ENCODE measurements at regions not wholly inside any gene's neighbourhood (a gene's known extent, or its start where the extent isn't known, plus 50 kb on each side); places are given as distances from the start of the nearest gene placed in this dataset.

DNA sequence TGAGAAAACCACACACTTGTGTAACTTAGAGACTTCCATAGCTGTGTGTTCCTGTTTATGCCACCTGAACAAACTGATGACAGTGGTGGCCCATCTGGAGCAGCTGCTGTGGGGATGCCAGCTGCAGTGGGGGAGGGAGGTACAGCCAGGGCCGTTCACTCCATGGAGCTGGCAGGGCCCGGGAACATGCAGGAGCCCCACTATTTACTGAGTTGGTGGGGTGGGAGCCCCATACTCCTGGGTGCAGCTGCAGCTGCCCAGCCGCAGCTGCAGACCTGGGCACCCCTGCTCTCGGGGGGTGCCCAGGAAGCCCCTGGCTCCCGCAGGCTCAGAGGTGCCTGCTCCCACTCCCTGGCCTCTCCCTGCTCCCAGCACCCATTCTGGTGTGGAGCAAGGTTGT, 398.6 kb upstream of the RASGEF1B start:
- Histone ChIP-seq H3K14ac (ENCODE audit: insufficient read length) (no peak overlapping the region), H3K23ac (ENCODE audit: insufficient read length) (no peak overlapping the region), H3K18ac (ENCODE audit: extremely low read depth, low read length) (no peak overlapping the region), H2AK5ac (ENCODE audit: low read depth, low read length) (no peak overlapping the region), H2BK15ac (ENCODE audit: low read length) (no peak overlapping the region), H2BK5ac (ENCODE audit: low read depth, low read length) (no peak overlapping the region), H4K91ac (replicated peaks; ENCODE audit: insufficient read length, low read length) (no peak overlapping the region), H3K79me2 (ENCODE audit: control insufficient read depth in 1 of 2, insufficient read depth in 2 of 2, low read length in 2 of 2) (no peaks in the 10 kb centered on the region), H3K27ac (ENCODE audit: low read depth, low read length) (no peak overlapping the region), H3K4me1 (replicated peaks in 1 of 4; ENCODE audit: control insufficient read depth in 3 of 4, insufficient read depth in 4 of 4, low read length in 3 of 4) (peaks cover 0 to 3% (median under 1%) of the 10 kb centered on the region in 4 experiments; a peak in 2 of 7 replicates), H3K79me1 (ENCODE audit: low read depth, low read length) (no peaks in the 10 kb centered on the region), H3K4me2 (ENCODE audit: insufficient read depth in 1 of 2, low read depth in 2 of 2, low read length in 2 of 2) (no peak overlapping the region), H2AFZ (ENCODE audit: low read length) (no peak overlapping the region), H3K9me3 (ENCODE audit: insufficient read depth in 2 of 2, low read depth in 1 of 2, low read length in 1 of 2) (no peaks in the 10 kb centered on the region), H3K56ac (replicated peaks; ENCODE audit: insufficient read length, low read depth, low read length) (no peak overlapping the region), H3K27me3 (replicated peaks in 1 of 4; ENCODE audit: control insufficient read depth in 3 of 4, extremely low read depth in 1 of 4, insufficient read depth in 3 of 4, low read length in 3 of 4) (no peaks in the 10 kb centered on the region), H3K9ac (replicated peaks in 1 of 4; ENCODE audit: extremely low read depth in 1 of 4, low read depth in 3 of 4, low read length in 3 of 4) (no peak overlapping the region), H3K23me2 (ENCODE audit: low read depth, low read length) (no peaks in the 10 kb centered on the region), H3K4me3 (ENCODE audit: extremely low read depth in 1 of 4, insufficient read depth in 2 of 4, low read depth in 3 of 4, low read length in 4 of 4) (no peak overlapping the region), H2BK120ac (replicated peaks; ENCODE audit: low read depth, low read length) (no peak overlapping the region), H2BK12ac (ENCODE audit: low read depth, low read length) (no peak overlapping the region), H3K4ac (replicated peaks; ENCODE audit: insufficient read length, low read depth, low read length) (no peak overlapping the region), H2BK20ac (ENCODE audit: low read length) (no peak overlapping the region), H4K20me1 (replicated peaks in 1 of 2; ENCODE audit: control insufficient read depth in 1 of 2, insufficient read depth in 2 of 2, low read length in 2 of 2) (no peaks in the 10 kb centered on the region), H3K36me3 (ENCODE audit: control insufficient read depth in 2 of 4, insufficient read depth in 4 of 4, low read length in 3 of 4) (no peaks in the 10 kb centered on the region), H4K8ac (ENCODE audit: extremely low read depth, insufficient read depth, low read length) (no peak overlapping the region), H4K5ac (ENCODE audit: insufficient read length, low read depth, low read length) (no peak overlapping the region)
- FAIRE-seq (no peak), DNase-seq (ENCODE audit: low read depth in 1 of 2, low spot score in 2 of 2) (no peak)
- POLR2A ChIA-PET (ENCODE audit: partially characterized antibody): no interaction called here
- 96% methylated on average over 5 of the region's 5 CpGs; no CpG with 5 or more reads in 1 of the 2 experiments for WGBS, 2 experiments (ENCODE audit: extremely low coverage in 1 of 2, insufficient coverage in 1 of 2, insufficient read length in 1 of 2, insufficient replicate concordance in 2 of 2, low coverage in 1 of 2, low lambda C conversion rate in 2 of 2, missing lambda C conversion rate in 1 of 2)
- CTCF ChIA-PET (ENCODE audit: partially characterized antibody): interaction anchor here (1.1 to 1.7 kb wide), 4 partner anchors 11 to 464 kb away, joined by 3 to 5 read pairs (median 4); no protein-coding TSS in a partner anchor
- TF ChIP-seq, protein P1, sequence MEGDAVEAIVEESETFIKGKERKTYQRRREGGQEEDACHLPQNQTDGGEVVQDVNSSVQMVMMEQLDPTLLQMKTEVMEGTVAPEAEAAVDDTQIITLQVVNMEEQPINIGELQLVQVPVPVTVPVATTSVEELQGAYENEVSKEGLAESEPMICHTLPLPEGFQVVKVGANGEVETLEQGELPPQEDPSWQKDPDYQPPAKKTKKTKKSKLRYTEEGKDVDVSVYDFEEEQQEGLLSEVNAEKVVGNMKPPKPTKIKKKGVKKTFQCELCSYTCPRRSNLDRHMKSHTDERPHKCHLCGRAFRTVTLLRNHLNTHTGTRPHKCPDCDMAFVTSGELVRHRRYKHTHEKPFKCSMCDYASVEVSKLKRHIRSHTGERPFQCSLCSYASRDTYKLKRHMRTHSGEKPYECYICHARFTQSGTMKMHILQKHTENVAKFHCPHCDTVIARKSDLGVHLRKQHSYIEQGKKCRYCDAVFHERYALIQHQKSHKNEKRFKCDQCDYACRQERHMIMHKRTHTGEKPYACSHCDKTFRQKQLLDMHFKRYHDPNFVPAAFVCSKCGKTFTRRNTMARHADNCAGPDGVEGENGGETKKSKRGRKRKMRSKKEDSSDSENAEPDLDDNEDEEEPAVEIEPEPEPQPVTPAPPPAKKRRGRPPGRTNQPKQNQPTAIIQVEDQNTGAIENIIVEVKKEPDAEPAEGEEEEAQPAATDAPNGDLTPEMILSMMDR (IDR thresholded peaks at IDR 0.05; ENCODE audit: control extremely low read depth in 1 of 3, insufficient read depth in 1 of 3, low read depth in 1 of 3, low read length in 3 of 3): no peak
- no peak for TF ChIP-seq KDM5A (IDR thresholded peaks at IDR 0.05; ENCODE audit: low read length)
- TF ChIP-seq, protein P2, sequence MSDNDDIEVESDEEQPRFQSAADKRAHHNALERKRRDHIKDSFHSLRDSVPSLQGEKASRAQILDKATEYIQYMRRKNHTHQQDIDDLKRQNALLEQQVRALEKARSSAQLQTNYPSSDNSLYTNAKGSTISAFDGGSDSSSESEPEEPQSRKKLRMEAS (IDR thresholded peaks at IDR 0.05): no peak
- no peak for TF ChIP-seq EGR1 (IDR thresholded peaks at IDR 0.05; ENCODE audit: borderline replicate concordance, low read depth, low read length)
- TF ChIP-seq CBX5 (IDR thresholded peaks at IDR 0.05; ENCODE audit: low read depth, low read length): no peak
- TF ChIP-seq BRCA1 (IDR thresholded peaks at IDR 0.05; ENCODE audit: low read depth, low read length): no peak
- no peak for TF ChIP-seq FOSL1 (IDR thresholded peaks at IDR 0.05; ENCODE audit: insufficient read depth, low read depth, low read length)
- no peak for TF ChIP-seq POLR2AphosphoS5 (IDR thresholded peaks at IDR 0.05; ENCODE audit: low read depth, low read length)
- no peak for TF ChIP-seq SAP30 (IDR thresholded peaks at IDR 0.05; ENCODE audit: insufficient read depth, insufficient replicate concordance, low read length)
- TF ChIP-seq SUZ12 (IDR thresholded peaks at IDR 0.05; ENCODE audit: low read length): no peak
- no peak for TF ChIP-seq ASH2L (IDR thresholded peaks at IDR 0.05; ENCODE audit: low read length)
- TF ChIP-seq CHD2 (IDR thresholded peaks at IDR 0.05; ENCODE audit: low read length): no peak
- no peak for TF ChIP-seq HDAC6 (IDR thresholded peaks at IDR 0.05; ENCODE audit: low read depth, low read length)

All from H1 (cell line).